Ovary (tissue), 3 donors: ENCODE measurements at regions not wholly inside any gene's neighbourhood (a gene's known extent, or its start where the extent isn't known, plus 50 kb on each side); places are given as distances from the start of the nearest gene placed in this dataset.

ENCODE experiments used
- EP300 ChIP-seq: sonication (generic); formaldehyde crosslinking; IDR thresholded peaks from one replicate; pipeline ENCODE4 v1.6.1; 2017; ENCODE audit warnings: antibody characterized with exemption
- POLR2A ChIP-seq: fragments of 450-650 bp; IDR thresholded peaks from one replicate; pipeline ENCODE4 v1.6.1; 2017; ENCODE audit warnings: antibody characterized with exemption, mild to moderate bottlenecking, moderate library complexity
- TF ChIP-seq, protein P1 (sequence below), 3 donors: fragments of 450-650 bp in 2 of 3; fragments of 200-600 bp in 1 of 3; IDR thresholded peaks; one replicate each; pipeline versions ENCODE4 v1.5.1 to v1.8.0; 2016 to 2022; ENCODE audit warnings: antibody characterized with exemption in 3 of 3, mild to moderate bottlenecking in 1 of 3
- donor health status: DM: no; HTN: no; CAD: no.

DNA sequence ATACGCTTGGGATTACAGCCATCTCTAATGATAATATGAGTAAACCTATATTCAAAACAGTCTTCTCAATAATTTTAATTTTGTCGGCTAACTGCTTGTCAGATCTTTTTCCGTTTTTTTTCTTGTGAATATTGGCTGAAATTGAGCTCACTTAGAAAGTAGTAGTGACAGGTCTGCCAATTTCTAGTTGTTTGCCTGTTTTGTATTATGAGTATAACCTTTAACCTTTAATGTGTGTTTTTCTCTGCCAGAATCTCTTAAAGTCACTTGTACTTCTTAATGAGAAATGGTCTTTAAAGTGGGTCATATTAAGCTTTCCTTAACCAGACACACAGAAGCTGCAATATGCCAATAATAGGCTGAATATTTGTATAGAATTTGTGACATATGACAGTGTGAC is 511.0 kb downstream of the CSNK1G3 start:
- TF ChIP-seq POLR2A: no peak
- no peak for TF ChIP-seq EP300
- TF ChIP-seq, protein P1, sequence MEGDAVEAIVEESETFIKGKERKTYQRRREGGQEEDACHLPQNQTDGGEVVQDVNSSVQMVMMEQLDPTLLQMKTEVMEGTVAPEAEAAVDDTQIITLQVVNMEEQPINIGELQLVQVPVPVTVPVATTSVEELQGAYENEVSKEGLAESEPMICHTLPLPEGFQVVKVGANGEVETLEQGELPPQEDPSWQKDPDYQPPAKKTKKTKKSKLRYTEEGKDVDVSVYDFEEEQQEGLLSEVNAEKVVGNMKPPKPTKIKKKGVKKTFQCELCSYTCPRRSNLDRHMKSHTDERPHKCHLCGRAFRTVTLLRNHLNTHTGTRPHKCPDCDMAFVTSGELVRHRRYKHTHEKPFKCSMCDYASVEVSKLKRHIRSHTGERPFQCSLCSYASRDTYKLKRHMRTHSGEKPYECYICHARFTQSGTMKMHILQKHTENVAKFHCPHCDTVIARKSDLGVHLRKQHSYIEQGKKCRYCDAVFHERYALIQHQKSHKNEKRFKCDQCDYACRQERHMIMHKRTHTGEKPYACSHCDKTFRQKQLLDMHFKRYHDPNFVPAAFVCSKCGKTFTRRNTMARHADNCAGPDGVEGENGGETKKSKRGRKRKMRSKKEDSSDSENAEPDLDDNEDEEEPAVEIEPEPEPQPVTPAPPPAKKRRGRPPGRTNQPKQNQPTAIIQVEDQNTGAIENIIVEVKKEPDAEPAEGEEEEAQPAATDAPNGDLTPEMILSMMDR (IDR thresholded peaks at IDR 0.05): no peak
